GM12874 (cell line): ENCODE measurements at regions not wholly inside any gene's neighbourhood (a gene's known extent, or its start where the extent isn't known, plus 50 kb on each side); places are given as distances from the start of the nearest gene placed in this dataset.

Experiments used
- CTCF ChIP-seq: IDR thresholded peaks from 2 replicates; pipeline ENCODE4 v1.5.1; 2011; ENCODE audit warnings: low read depth, mild to moderate bottlenecking, control low read depth, low read length, moderate library complexity; ENCODE audit not compliant: insufficient read depth

- TF ChIP-seq CTCF, result no peak
Measured at GRCh38 chr1:227420147-227420546, 101.9 kb upstream of the CDC42BPA start.

DNA sequence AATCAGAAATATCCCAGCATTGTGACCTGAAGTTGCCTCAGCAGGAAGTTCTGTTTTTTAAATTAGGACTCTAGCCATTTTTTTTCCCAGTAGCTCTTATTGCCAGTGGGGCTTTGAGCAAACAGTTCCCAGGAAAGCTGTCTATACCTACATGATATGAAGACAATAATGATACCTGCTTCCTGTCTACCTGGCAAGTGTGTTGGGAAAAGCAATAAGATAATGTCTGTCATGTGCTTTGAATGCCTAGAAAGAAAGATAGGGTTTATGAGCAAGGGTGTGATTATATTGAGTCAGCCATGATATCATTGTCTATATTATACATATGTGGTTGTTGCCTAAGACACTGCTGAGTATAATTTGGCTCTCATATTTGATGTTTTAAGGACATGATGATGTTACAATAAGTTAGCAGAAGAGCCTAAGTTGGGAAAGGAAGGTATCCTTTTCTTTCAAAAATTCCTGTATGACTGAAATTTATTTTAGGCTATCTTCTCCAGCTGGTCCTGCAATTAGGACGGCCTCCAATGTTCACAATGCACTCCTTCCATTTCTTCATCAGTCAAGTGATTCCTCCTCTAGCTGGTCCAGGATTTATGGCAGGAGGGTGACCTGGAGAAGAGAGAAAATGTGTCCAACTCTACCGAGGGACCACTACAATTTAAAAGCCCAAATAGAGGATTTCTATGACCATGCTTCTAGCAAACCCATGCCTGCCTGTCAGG is 99.6 kb upstream of the CDC42BPA start:
- TF ChIP-seq CTCF, result no peak

DNA sequence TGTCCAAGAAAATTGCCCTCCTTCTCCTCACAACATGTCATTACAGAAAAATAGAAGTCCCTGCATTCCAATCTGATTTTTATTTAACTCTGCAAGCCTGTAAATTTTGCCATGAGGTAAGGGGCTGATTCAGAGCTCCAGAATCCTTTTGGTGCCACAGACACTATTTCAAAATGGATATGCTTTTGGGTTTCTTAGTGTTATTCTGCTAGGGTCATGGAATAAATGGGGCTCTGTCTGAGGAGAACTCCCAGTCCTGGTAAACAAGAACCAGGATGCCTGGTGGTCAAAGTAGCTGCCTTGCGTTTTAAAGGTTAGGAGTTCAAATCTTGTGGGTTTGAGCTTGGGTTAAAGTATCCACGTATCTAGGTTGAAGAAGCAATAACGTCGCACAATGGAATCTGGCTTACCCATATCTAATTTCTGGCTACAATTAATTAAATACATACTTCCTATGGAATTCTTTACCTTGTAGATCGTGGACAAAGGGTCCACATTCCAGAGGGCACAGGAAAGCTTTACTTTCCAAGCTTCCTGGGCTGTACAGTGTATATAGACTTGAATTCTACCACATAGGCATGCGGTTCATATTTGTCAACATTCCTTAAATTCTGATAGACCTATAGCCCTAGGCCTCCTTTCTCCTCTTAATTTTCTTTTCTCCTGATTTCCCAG is 98.0 kb upstream of the CDC42BPA start:
- TF ChIP-seq CTCF, result no peak

DNA sequence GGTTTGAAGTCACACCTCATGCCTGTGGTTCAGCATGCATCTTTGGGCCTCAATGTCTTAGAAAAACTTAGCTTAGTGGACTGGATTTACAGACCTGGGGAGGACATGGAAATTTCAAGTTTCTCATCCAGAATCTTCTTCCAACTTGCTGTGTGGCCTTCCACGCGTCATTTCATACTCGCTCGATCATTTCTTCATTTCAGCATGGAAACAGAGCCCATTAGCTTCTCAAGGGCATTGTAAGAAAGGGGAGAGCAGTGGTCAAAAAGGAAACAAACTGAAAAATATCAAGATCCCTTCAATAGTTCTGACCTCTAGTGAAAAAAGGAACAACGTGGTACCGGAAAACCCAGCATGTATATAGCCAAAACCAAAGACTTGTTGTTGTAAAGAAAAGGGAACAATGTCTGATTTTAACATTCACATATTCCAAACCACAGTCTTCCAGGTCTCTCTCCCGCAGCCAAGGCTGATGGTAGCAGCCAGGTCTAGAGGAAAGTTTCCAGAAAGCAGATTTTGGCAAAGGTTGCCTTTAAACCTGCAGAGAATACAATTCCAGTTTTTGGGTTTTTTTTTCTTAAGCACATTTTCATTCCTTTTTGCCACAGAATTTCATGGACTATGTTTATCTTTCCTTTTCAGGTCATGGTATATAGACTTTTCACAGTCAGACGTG is 97.0 kb upstream of the CDC42BPA start:
- no peak for TF ChIP-seq CTCF

DNA sequence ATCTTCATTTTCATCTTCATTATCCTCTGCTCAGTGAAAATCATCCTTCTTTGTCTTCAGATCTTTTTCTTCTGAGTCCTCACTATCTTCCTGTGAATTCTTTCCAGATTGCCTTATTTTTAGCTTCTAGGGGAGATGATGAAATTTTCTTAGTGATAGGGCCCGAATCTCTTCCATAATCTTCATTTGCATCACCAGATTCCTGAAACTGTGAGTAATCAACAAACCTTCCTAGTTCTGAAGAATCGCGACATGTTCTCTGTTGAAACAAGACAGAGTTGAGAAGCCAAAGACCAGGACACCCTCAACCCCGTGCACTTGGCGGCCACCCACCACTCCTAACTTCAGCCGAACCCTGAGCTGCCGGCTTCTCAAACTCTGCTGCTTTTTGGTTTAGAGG is 92.8 kb upstream of the CDC42BPA start:
- no peak for TF ChIP-seq CTCF

- no peak for TF ChIP-seq CTCF
Measured at GRCh38 chr1:227403535-227403934, 85.2 kb upstream of the CDC42BPA start.

- no peak for TF ChIP-seq CTCF
Measured at GRCh38 chr1:227401562-227402342, 83.5 kb upstream of the CDC42BPA start.
